ENCODE measurements at regions not wholly inside any gene's neighbourhood (a gene's known extent, or its start where the extent isn't known, plus 50 kb on each side); places are given as distances from the start of the nearest gene placed in this dataset.

DNA sequence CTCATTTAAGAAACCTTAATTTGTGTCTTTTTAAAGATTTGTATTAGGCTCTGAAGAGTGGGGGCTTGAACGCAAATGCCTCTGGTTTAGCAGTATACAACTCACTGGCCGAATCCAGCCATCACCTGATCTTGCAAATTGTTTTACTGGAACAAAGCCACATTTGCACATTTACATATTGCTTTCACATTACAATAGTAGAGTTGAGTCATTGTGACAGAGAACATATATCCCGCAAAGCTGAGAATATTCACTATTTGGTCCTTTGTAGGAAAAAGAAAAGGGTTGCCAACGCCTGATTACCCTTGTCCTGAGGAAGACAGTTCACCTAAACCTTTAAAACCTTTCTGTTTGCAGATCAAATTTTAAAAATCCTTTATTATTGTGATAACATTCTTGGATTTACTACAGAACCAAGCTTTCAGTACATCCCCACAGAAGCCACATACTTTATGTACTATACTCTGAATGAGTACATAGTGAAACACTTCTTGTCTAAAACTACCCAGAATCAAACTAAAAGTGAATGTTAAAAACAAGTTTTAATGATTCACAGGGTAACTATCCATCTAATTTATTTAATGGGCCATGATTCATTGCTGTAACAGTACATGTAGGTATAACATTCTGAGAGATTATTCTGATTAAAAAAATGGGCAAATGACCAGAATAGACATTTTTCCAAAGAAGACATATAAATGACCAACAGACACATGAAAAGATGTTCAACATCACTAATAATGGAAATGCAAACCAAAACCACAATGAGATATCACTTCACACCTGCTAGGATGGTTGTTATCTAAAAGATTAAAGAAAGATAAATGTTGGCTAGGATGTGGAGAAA lies 161.0 kb downstream of the SLC25A46 start:
- H3K4me3 ChIP-seq (ENCODE audit: low read depth, low read length), result no peak overlapping the region
- in situ Hi-C loops (cut with HindIII; ENCODE audit: low sequenced_read_pairs), result no loop called here
- DNase-seq (ENCODE audit: low read depth), result no peak
- TF ChIP-seq CTCF (IDR thresholded peaks at IDR 0.05; ENCODE audit: low read depth, low read length, missing control alignments), result no peak

GRCh38 chr5:110900829-110901228 lies 162.0 kb downstream of the SLC25A46 start:
- peak; percentile 80 for DNase-seq (ENCODE audit: low read depth)
- in situ Hi-C loops (cut with HindIII; ENCODE audit: low sequenced_read_pairs), result no loop called here

DNA sequence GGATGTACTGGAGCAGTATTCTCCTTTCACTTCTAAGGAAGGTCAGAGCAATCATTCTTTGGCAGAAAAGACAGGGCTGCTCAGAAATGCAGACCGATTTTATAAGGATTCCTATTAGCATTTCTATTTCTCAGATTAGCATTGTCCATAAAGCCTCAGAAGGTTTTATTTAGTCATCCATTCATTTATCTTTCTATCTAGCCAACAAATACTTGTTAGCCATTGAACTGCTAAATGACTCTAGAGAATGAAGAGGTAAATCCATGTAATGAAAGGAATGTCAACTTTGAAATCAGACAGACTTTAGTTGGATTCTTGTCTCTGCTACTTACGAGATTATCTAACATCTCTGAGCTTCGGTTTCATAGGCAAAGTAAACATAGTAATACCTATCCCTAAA lies 165.2 kb downstream of the SLC25A46 start:
- no peak for DNase-seq (ENCODE audit: low read depth)
- no peak overlapping the region for H3K4me3 ChIP-seq (ENCODE audit: low read depth, low read length)
- TF ChIP-seq CTCF (IDR thresholded peaks at IDR 0.05; ENCODE audit: low read depth, low read length, missing control alignments), result no peak
- in situ Hi-C loops (cut with HindIII; ENCODE audit: low sequenced_read_pairs), result no loop called here

More at GRCh38 chr5:110900829-110901228, 162.0 kb downstream of the SLC25A46 start:
- no peak overlapping the region for H3K4me3 ChIP-seq (ENCODE audit: low read depth, low read length)
- no peak for TF ChIP-seq CTCF (IDR thresholded peaks at IDR 0.05; ENCODE audit: low read depth, low read length, missing control alignments)

DNA sequence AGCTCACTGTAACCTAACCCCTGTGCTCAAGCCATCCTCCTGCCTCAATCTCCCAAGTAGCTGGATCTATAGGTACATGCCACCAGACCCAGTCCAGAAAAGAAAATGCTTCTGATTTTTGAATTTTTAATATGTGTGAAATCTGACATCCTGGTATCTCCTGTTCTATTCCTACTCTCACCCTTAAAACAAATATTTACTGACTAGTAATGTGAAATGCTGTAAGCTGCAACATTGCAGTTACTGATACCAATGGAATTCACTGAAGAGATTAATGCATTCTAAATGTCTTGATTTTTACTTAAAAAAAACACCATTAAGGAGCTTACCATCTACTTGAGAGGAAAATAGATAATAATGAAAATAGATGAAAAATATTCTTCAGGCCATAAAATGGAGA lies 162.7 kb upstream of the TSLP start:
- DNase-seq (ENCODE audit: low read depth), result no peak
- in situ Hi-C loops (cut with HindIII; ENCODE audit: low sequenced_read_pairs), result no loop called here
- no peak for TF ChIP-seq CTCF (IDR thresholded peaks at IDR 0.05; ENCODE audit: low read depth, low read length, missing control alignments)
- H3K4me3 ChIP-seq (ENCODE audit: low read depth, low read length), result no peak overlapping the region

GRCh38 chr5:110909415-110909814 lies 162.1 kb upstream of the TSLP start:
- no peak overlapping the region for H3K4me3 ChIP-seq (ENCODE audit: low read depth, low read length)
- in situ Hi-C loops (cut with HindIII; ENCODE audit: low sequenced_read_pairs), result no loop called here
- no peak for DNase-seq (ENCODE audit: low read depth)
- TF ChIP-seq CTCF (IDR thresholded peaks at IDR 0.05; ENCODE audit: low read depth, low read length, missing control alignments), result no peak

- H3K4me3 ChIP-seq (ENCODE audit: low read depth, low read length), result no peak overlapping the region
- in situ Hi-C loops (cut with HindIII; ENCODE audit: low sequenced_read_pairs), result no loop called here
- no peak for TF ChIP-seq CTCF (IDR thresholded peaks at IDR 0.05; ENCODE audit: low read depth, low read length, missing control alignments)
- peak; percentile 74 for DNase-seq (ENCODE audit: low read depth)
Observed at GRCh38 chr5:110909950-110910349, 161.6 kb upstream of the TSLP start.
